Tibial nerve (tissue), 4 donors: ENCODE measurements at regions not wholly inside any gene's neighbourhood (a gene's known extent, or its start where the extent isn't known, plus 50 kb on each side); places are given as distances from the start of the nearest gene placed in this dataset.

Source experiments
- CTCF ChIP-seq, 5 experiments: fragments of 200-600 bp in 3 of 5; fragments of 450-650 bp in 2 of 5; sonication (generic) in 3 of 5; IDR thresholded peaks; one replicate each; pipeline ENCODE4 v1.5.1; 2016 to 2019; ENCODE audit warnings: antibody characterized with exemption in 5 of 5, mild to moderate bottlenecking in 3 of 5, moderate library complexity in 2 of 5
- EP300 ChIP-seq, 2 donors: sonication (generic); formaldehyde crosslinking; IDR thresholded peaks; one replicate each; pipeline ENCODE4 v1.6.1; 2017; ENCODE audit warnings: antibody characterized with exemption in 2 of 2, mild to moderate bottlenecking in 1 of 2

- TF ChIP-seq CTCF (IDR thresholded peaks at IDR 0.05) (no peak), EP300 (IDR thresholded peaks at IDR 0.05) (no peak)
These were observed 665.2 kb downstream of the FAT4 start for GRCh38 chr4:125979950-125980349.
